HG03520 (cell line): ENCODE measurements at regions not wholly inside any gene's neighbourhood (a gene's known extent, or its start where the extent isn't known, plus 50 kb on each side); places are given as distances from the start of the nearest gene placed in this dataset.

Experiments
- ATAC-seq: cut with Tn5 transposase; IDR thresholded peaks from one replicate; pipeline ENCODE4 v1.9.1; 2021; ENCODE audit warnings: mild to moderate bottlenecking, moderate library complexity; ENCODE audit not compliant: unreplicated experiment

- no peak for ATAC-seq
Measured at GRCh38 chr6:154561750-154562149, 51.3 kb upstream of the CNKSR3 start.

GRCh38 chr6:154565331-154565730 is 54.8 kb upstream of the CNKSR3 start:
- no peak for ATAC-seq

- no peak for ATAC-seq
Measured at GRCh38 chr6:154566866-154567265, 56.4 kb upstream of the CNKSR3 start.

- ATAC-seq, result no peak
Measured at GRCh38 chr6:154567695-154568220, 57.3 kb upstream of the CNKSR3 start.

GRCh38 chr6:154569156-154569862 is 58.8 kb upstream of the CNKSR3 start:
- no peak for ATAC-seq

- no peak for ATAC-seq
Measured at GRCh38 chr6:154570505-154570904, 60.0 kb upstream of the CNKSR3 start.

- no peak for ATAC-seq
Measured at GRCh38 chr6:154572556-154572955, 62.1 kb upstream of the CNKSR3 start.

GRCh38 chr6:154578004-154578559 is 67.6 kb upstream of the CNKSR3 start:
- no peak for ATAC-seq

GRCh38 chr6:154579046-154579445 is 68.6 kb upstream of the CNKSR3 start:
- no peak for ATAC-seq

GRCh38 chr6:154579485-154579884 is 69.0 kb upstream of the CNKSR3 start:
- no peak for ATAC-seq

GRCh38 chr6:154580397-154581135 is 70.1 kb upstream of the CNKSR3 start:
- no peak for ATAC-seq

GRCh38 chr6:154582696-154583095 is 72.2 kb upstream of the CNKSR3 start:
- no peak for ATAC-seq

- ATAC-seq, result no peak
Measured at GRCh38 chr6:154583546-154584188, 73.2 kb upstream of the CNKSR3 start.

- no peak for ATAC-seq
Measured at GRCh38 chr6:154590756-154591155, 80.3 kb upstream of the CNKSR3 start.

GRCh38 chr6:154591234-154591633 is 80.7 kb upstream of the CNKSR3 start:
- no peak for ATAC-seq

GRCh38 chr6:154592199-154592860 is 81.8 kb upstream of the CNKSR3 start:
- no peak for ATAC-seq

GRCh38 chr6:154593122-154593521 is 82.6 kb upstream of the CNKSR3 start:
- ATAC-seq, result no peak

- ATAC-seq, result no peak
Measured at GRCh38 chr6:154594496-154595198, 84.2 kb upstream of the CNKSR3 start.

GRCh38 chr6:154595538-154595937 is 85.1 kb upstream of the CNKSR3 start:
- ATAC-seq, result no peak

- no peak for ATAC-seq
Measured at GRCh38 chr6:154596009-154596408, 85.5 kb upstream of the CNKSR3 start.
